HG03045 (cell line): ENCODE measurements at regions not wholly inside any gene's neighbourhood (a gene's known extent, or its start where the extent isn't known, plus 50 kb on each side); places are given as distances from the start of the nearest gene placed in this dataset.
"Not testable (repeated sequence)": the region's sequence is repeated elsewhere in the genome, so short reads cannot be mapped to it uniquely, and the experiment has no call there.

Source experiments
- ATAC-seq: cut with Tn5 transposase; IDR thresholded peaks from one replicate; pipeline ENCODE4 v1.9.1; 2021; ENCODE audit warnings: mild to moderate bottlenecking, moderate library complexity; ENCODE audit not compliant: unreplicated experiment

- no peak for ATAC-seq
Observed at GRCh38 chr4:62588671-62589070, 1388.5 kb downstream of the ADGRL3 start.

- no peak for ATAC-seq
Observed at GRCh38 chr4:62571494-62571893, 1371.4 kb downstream of the ADGRL3 start.

GRCh38 chr4:62560858-62561257 lies 1360.7 kb downstream of the ADGRL3 start:
- no peak for ATAC-seq

GRCh38 chr4:62550121-62550520 lies 1350.0 kb downstream of the ADGRL3 start:
- ATAC-seq: no peak

- ATAC-seq: no peak
Observed at GRCh38 chr4:62549601-62550000, 1349.5 kb downstream of the ADGRL3 start.

GRCh38 chr4:62548765-62549164 lies 1348.6 kb downstream of the ADGRL3 start:
- no peak for ATAC-seq

- no peak for ATAC-seq
Observed at GRCh38 chr4:62548108-62548524, 1348.0 kb downstream of the ADGRL3 start.

GRCh38 chr4:62544428-62544827 lies 1344.3 kb downstream of the ADGRL3 start:
- no peak for ATAC-seq

GRCh38 chr4:62543002-62543401 lies 1342.9 kb downstream of the ADGRL3 start:
- ATAC-seq: no peak

GRCh38 chr4:62533573-62533972 lies 1333.4 kb downstream of the ADGRL3 start:
- ATAC-seq: no peak

GRCh38 chr4:62531731-62532130 lies 1331.6 kb downstream of the ADGRL3 start:
- no peak for ATAC-seq

- ATAC-seq: no peak
Observed at GRCh38 chr4:62531264-62531663, 1331.1 kb downstream of the ADGRL3 start.

- ATAC-seq: no peak
Observed at GRCh38 chr4:62528874-62529273, 1328.7 kb downstream of the ADGRL3 start.

GRCh38 chr4:62526671-62527070 lies 1326.5 kb downstream of the ADGRL3 start:
- ATAC-seq: no peak

- no peak for ATAC-seq
Observed at GRCh38 chr4:62523256-62523655, 1323.1 kb downstream of the ADGRL3 start.

GRCh38 chr4:62522273-62522672 lies 1322.1 kb downstream of the ADGRL3 start:
- ATAC-seq: no peak

GRCh38 chr4:62517716-62518115 lies 1317.6 kb downstream of the ADGRL3 start:
- no peak for ATAC-seq

GRCh38 chr4:62513306-62513705 lies 1313.2 kb downstream of the ADGRL3 start:
- ATAC-seq: no peak

GRCh38 chr4:62512271-62512670 lies 1312.1 kb downstream of the ADGRL3 start:
- no peak for ATAC-seq

GRCh38 chr4:62510228-62510627 lies 1310.1 kb downstream of the ADGRL3 start:
- ATAC-seq: no peak

GRCh38 chr4:62500296-62500695 lies 1300.2 kb downstream of the ADGRL3 start:
- no peak for ATAC-seq

- ATAC-seq: no peak
Observed at GRCh38 chr4:62495032-62495431, 1294.9 kb downstream of the ADGRL3 start.

- not testable (repeated sequence) for ATAC-seq
Observed at GRCh38 chr4:62491756-62492155, 1291.6 kb downstream of the ADGRL3 start.

GRCh38 chr4:62490635-62491034 lies 1290.5 kb downstream of the ADGRL3 start:
- no peak for ATAC-seq
